ENCODE measurements at regions not wholly inside any gene's neighbourhood (a gene's known extent, or its start where the extent isn't known, plus 50 kb on each side); places are given as distances from the start of the nearest gene placed in this dataset.

DNA sequence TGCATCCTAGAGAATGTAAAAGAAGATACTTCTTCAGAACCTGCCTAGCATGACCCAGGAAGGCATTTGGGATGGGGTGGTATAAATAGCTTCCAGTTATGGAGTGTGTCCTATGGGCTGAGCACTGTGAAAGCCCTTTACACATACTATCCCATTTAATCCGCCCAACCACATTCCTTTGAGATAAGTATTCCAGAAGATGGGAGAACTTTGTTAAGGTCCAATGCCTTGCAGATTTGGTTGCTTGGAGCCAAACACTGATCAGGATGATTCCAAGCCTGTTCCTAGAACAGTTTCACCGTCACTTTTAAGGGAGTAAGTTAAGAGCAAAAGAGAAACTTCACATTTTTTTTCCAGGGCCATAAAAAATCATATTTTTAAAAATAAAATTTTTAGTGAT is 82.5 kb upstream of the CLMN start:
- no peak overlapping the region for H3K4me3 Mint-ChIP-seq (ENCODE audit: low read depth)
- H3K27me3 Mint-ChIP-seq (ENCODE audit: low read depth): no peaks in the 10 kb centered on the region
- intact Hi-C loops (cut with micrococcal nuclease): no loop called here
- H3K9me3 Mint-ChIP-seq: no peaks in the 10 kb centered on the region
- no peak overlapping the region for H3K27ac Mint-ChIP-seq
- no peaks in the 10 kb centered on the region for H3K4me1 Mint-ChIP-seq (ENCODE audit: low read depth)
- DNase-seq (ENCODE audit: low spot score): no peak
- H3K36me3 Mint-ChIP-seq (ENCODE audit: low read depth): no peaks in the 10 kb centered on the region

DNA sequence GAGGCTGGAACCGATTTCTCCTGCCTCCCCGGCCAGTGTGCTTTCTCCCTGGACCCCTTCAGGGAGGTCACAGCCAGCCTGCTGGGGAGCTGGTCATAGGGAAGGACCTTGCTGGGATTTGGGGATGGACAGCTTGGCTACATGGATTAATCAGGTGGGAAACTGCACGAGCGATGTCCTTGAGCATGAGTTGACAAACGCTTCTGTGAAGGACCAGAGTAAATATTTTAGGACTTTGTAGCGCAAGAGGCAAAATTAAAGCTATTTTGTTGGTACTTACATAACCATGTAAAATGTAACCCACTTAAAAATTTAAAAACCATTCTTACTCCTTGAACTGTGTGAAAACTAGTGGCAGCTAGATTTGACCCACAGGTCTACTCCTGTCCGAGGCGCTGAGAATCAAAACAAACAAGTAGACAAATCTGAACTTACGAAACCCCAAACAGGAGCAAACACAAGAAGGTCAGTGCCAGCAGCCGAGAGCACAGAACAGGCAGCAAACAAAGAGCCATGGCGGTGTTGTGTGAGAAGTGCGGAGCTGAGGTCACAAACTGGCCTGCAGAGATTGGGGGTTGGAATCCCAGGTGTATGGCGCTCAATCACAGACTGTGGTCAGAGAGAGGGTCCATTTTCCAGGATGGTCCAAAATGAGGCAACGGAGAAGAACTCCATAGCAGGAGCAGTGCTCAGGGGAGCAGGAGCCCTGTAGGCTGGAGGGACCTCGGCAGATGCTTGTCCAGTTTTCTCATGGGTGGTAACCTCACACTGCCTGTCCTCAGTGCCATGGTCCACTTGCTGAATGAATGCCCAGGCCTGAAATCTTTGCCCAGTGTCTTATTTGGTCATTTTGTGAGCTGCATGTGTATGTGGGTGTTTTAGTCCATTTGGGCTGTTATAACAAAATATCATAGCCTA is 79.2 kb upstream of the CLMN start:
- Mint-ChIP-seq H3K4me1 (ENCODE audit: low read depth) (peaks cover 1% of the 10 kb centered on the region), H3K27me3 (ENCODE audit: low read depth) (no peaks in the 10 kb centered on the region), H3K27ac (no peak overlapping the region), H3K9me3 (no peaks in the 10 kb centered on the region), H3K36me3 (ENCODE audit: low read depth) (no peaks in the 10 kb centered on the region), H3K4me3 (ENCODE audit: low read depth) (no peak overlapping the region)
- intact Hi-C loops (cut with micrococcal nuclease): no loop called here
- no peak for DNase-seq (ENCODE audit: low spot score)

DNA sequence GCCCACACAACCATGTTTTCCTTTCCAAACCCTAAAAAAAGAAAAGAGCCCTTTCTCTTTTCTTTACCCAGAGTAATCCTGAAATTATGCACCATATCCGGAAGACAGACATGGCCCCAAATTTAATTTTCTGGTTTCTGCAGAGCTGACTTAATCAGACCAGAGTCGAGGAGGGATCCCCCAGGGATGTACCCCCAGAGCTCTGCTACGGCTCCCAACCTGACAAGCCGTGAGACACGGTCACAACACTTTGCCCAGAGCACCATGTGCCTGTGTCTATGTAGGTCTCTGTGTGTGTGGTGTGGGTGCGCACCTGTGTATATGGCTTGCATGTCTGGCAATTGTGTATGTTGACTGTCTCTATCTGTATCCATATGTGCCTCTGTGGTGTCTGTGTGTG is 77.6 kb upstream of the CLMN start:
- H3K4me3 Mint-ChIP-seq (ENCODE audit: low read depth): no peak overlapping the region
- H3K9me3 Mint-ChIP-seq: no peaks in the 10 kb centered on the region
- intact Hi-C loops (cut with micrococcal nuclease): no loop called here
- H3K27me3 Mint-ChIP-seq (ENCODE audit: low read depth): no peaks in the 10 kb centered on the region
- H3K27ac Mint-ChIP-seq: no peak overlapping the region
- H3K4me1 Mint-ChIP-seq (ENCODE audit: low read depth): peaks cover 1% of the 10 kb centered on the region
- H3K36me3 Mint-ChIP-seq (ENCODE audit: low read depth): no peaks in the 10 kb centered on the region
- no peak for DNase-seq (ENCODE audit: low spot score)

DNA sequence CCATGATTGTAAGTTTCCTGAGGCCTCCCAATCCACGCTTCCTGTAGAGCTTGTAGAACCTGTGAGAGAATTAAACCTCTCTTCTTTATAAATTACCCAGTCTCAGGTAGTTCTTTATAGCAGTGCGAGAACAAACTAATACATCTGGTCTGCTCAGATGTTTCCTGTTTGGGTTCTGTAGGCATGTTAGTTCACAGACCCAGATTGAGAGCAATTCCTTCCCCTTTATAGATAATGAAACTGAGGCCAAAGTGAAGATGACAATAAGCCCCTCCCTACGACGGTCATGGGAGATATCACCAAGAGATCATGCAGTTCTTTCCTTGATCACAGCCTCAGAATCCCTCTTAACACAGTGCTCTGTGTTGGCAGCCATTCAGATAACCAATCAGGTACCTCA is 76.5 kb upstream of the CLMN start:
- no peak overlapping the region for H3K27ac Mint-ChIP-seq
- H3K4me1 Mint-ChIP-seq (ENCODE audit: low read depth): peaks cover 1% of the 10 kb centered on the region
- H3K36me3 Mint-ChIP-seq (ENCODE audit: low read depth): no peaks in the 10 kb centered on the region
- intact Hi-C loops (cut with micrococcal nuclease): no loop called here
- no peaks in the 10 kb centered on the region for H3K9me3 Mint-ChIP-seq
- H3K27me3 Mint-ChIP-seq (ENCODE audit: low read depth): no peaks in the 10 kb centered on the region
- no peak for DNase-seq (ENCODE audit: low spot score)
- no peak overlapping the region for H3K4me3 Mint-ChIP-seq (ENCODE audit: low read depth)

DNA sequence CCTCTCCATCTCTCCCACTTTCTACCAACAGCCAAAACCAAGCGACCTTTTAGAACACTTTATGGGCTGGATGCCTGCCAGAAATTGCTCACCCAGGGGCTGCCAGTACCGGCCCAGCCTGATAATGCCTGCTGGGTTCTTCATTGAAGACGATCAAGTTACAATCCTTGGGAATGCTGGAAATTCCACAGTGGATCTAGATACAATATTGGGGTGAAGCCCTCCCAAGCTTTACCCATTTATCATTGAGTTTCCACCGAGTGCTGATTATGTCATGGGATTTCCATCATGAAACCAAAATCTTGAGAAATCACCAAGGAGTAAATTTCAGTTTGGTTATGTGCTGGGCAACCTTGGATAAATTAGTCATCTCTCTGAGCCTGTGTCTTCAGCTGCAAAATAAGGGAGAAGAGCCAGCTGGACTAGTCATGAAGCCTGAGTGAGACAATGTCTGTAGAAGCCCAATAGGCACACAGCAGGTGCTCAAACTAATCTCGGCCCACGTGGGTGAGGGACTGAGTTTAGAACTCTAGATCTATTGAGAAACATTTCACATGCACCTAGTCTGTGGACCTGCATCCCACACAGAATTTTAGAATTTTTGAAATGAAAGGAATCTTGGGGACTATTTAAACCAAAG is 75.5 kb upstream of the CLMN start:
- no peak for DNase-seq (ENCODE audit: low spot score)
- Mint-ChIP-seq H3K27ac (no peak overlapping the region), H3K9me3 (no peaks in the 10 kb centered on the region), H3K27me3 (ENCODE audit: low read depth) (no peaks in the 10 kb centered on the region), H3K4me1 (ENCODE audit: low read depth) (peaks cover 1% of the 10 kb centered on the region), H3K4me3 (ENCODE audit: low read depth) (no peak overlapping the region), H3K36me3 (ENCODE audit: low read depth) (no peaks in the 10 kb centered on the region)
- intact Hi-C loops (cut with micrococcal nuclease): no loop called here

DNA sequence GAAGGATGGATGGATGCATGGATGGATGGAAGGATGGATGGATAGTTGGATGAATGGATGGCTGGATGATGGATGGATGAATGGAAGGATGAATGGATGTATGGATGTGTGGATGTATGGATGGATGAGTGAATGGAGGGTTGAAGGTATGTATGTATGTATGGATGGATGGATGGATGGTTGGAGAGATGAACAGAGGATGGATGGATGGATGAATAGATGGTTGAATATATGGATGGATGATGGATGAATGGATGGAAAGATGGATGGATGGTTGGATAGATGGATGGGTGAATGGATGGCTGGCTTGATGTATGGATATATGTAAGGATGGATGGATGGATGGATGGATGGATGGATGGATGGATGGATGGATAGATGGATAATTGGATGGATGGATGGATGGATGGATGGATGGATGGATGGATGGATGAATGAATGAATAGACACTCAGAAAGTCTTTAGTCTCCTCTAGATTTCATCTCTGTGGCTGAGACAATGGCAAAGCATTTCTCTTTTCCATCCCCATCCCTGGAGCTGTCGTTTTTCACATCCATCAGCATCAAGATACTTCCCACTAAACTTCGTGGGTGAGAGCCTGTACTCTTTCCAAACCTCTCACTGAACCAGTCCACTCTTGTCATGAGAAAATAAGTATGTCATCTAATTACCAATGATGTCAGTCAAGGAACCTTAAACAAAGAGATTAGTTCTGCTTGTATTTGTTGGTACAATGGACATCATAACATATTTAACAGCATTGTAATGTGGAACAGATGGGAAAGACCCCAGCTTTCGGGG is 74.8 kb upstream of the CLMN start:
- H3K27ac Mint-ChIP-seq: no peak overlapping the region
- no peaks in the 10 kb centered on the region for H3K27me3 Mint-ChIP-seq (ENCODE audit: low read depth)
- no peak for DNase-seq (ENCODE audit: low spot score)
- peaks cover 1% of the 10 kb centered on the region for H3K4me1 Mint-ChIP-seq (ENCODE audit: low read depth)
- intact Hi-C loops (cut with micrococcal nuclease): no loop called here
- no peak overlapping the region for H3K4me3 Mint-ChIP-seq (ENCODE audit: low read depth)
- no peaks in the 10 kb centered on the region for H3K9me3 Mint-ChIP-seq
- H3K36me3 Mint-ChIP-seq (ENCODE audit: low read depth): no peaks in the 10 kb centered on the region

DNA sequence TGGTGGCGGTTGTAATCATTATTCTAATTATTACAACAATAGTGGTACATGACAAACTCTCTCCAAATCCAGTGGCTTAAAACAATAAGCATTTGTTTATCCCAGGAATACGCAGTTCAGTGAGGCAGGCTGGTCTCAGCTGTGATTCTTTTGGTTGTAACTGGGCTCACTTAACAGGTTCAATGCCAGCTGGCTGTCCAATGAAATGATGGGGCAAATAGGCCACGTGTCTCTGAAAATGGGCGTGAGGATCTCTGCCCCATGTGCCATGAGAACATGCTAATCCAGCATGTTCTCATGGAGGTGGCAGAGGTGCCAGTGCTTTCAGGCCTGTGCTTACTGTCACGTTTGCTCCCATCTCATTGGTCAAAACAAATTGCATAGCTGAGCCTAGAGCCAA is 73.1 kb upstream of the CLMN start:
- no peak overlapping the region for H3K4me3 Mint-ChIP-seq (ENCODE audit: low read depth)
- peaks cover 1% of the 10 kb centered on the region for H3K4me1 Mint-ChIP-seq (ENCODE audit: low read depth)
- intact Hi-C loops (cut with micrococcal nuclease): no loop called here
- H3K9me3 Mint-ChIP-seq: no peaks in the 10 kb centered on the region
- DNase-seq (ENCODE audit: low spot score): no peak
- H3K27me3 Mint-ChIP-seq (ENCODE audit: low read depth): no peaks in the 10 kb centered on the region
- H3K36me3 Mint-ChIP-seq (ENCODE audit: low read depth): no peaks in the 10 kb centered on the region
- no peak overlapping the region for H3K27ac Mint-ChIP-seq

DNA sequence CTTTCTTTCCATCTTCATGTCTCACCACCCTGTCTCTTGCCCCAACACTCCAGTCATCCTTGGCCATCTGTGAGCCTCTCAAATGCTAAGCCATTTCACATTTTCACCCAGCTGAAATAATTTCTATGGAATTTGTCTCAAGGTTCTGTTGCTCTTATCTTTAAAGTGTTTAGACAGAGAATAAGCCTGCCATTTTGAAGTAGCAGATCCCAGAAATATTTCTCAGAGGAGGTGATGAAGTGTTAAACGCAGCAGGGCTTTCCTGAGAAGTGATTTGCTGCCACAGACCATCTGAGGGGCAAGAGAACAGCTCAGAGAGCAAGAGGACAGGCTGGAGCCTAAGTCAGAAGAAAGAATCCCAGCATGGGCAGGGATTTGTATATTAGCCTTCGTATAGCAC is 71.6 kb upstream of the CLMN start:
- Mint-ChIP-seq H3K4me1 (ENCODE audit: low read depth) (peaks cover under 1% of the 10 kb centered on the region), H3K36me3 (ENCODE audit: low read depth) (no peaks in the 10 kb centered on the region)

DNA sequence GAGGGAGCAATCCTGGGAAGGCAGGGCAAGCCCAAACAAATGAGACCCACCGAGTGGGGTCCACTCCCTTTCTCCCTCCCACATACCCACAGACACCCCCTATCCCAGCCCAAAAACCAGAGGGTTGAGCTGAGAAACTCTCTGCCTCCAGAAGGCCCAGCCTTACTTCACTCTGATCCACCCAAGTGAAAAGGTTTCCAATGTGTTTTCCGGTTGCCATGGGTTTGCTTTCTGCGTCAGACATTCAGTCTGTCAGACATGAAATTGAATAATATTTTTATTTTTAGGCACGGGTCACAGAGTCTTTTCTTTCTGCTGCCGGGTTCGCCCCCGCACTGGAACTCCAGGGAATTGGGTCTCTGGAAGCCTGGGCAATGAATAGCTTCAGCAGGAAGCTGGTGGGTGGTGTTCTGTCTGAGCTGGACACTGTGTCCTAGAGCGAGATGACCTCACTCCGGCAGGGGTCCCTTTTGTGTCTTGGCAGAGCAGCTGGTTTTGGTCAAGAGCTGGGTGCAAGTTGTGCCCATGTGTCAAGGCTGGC is 69.8 kb upstream of the CLMN start:
- Mint-ChIP-seq H3K4me1 (ENCODE audit: low read depth) (no peaks in the 10 kb centered on the region), H3K27me3 (ENCODE audit: low read depth) (no peaks in the 10 kb centered on the region), H3K27ac (no peak overlapping the region), H3K4me3 (ENCODE audit: low read depth) (no peak overlapping the region), H3K9me3 (no peaks in the 10 kb centered on the region), H3K36me3 (ENCODE audit: low read depth) (no peaks in the 10 kb centered on the region)
- intact Hi-C loops (cut with micrococcal nuclease): no loop called here
- no peak for DNase-seq (ENCODE audit: low spot score)

More for the DNA sequence above, 71.6 kb upstream of the CLMN start:
- Mint-ChIP-seq H3K4me3 (ENCODE audit: low read depth) (no peak overlapping the region), H3K9me3 (no peaks in the 10 kb centered on the region), H3K27me3 (ENCODE audit: low read depth) (no peaks in the 10 kb centered on the region), H3K27ac (no peak overlapping the region)
- intact Hi-C loops (cut with micrococcal nuclease): no loop called here
- no peak for DNase-seq (ENCODE audit: low spot score)

DNA sequence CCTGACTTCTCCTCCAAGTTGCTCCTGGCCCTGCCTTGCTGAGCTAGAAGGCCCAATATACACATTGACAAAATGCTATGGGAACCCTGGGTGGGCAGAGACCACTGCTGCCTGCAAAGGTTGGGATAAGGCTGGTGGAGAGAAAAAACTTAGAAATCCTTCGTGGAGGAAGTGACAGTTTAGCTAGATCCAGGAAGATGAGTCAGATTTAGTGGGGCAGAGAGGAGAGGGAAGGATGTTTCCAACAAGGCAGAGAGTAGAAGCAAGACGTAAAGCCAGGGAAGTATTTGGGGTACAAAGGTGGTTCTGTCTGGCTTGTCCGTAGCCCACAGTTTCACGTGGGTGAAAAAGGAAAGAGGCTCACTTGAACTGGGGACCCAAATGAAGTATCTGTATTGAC is 69.0 kb upstream of the CLMN start:
- DNase-seq (ENCODE audit: low spot score): no peak
- intact Hi-C loops (cut with micrococcal nuclease): no loop called here
- no peak overlapping the region for H3K27ac Mint-ChIP-seq
- no peak overlapping the region for H3K4me3 Mint-ChIP-seq (ENCODE audit: low read depth)
- H3K27me3 Mint-ChIP-seq (ENCODE audit: low read depth): no peaks in the 10 kb centered on the region
- no peaks in the 10 kb centered on the region for H3K4me1 Mint-ChIP-seq (ENCODE audit: low read depth)
- no peaks in the 10 kb centered on the region for H3K9me3 Mint-ChIP-seq
- no peaks in the 10 kb centered on the region for H3K36me3 Mint-ChIP-seq (ENCODE audit: low read depth)

DNA sequence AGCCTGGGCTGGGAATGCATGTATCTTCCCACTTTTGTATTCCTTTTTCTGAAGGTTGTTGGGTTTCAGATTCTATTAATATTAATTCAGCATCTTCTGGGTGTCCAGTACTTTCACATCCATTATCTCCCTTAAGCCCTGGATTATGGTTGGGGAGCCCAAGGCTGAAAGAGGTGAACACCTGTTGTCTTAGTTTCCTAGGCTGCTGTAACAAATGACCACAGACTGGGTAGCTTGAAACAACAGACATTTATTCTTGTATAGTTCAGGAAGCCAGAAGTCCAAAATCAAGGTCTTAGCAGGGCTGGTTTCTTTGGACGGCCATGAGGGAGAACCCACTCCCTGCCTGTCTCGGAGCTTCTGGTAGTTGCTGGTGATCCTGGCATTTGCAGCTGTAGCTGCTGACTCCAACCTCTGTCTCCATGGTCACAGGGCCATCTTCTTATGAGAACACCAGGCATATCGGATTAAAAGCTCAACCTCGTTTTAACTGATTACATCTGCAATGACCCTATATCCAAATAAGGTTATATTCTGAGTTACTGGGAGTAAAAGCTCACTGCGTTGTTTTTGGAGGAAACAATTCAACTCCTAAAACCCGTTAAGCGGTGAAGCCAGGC is 68.2 kb upstream of the CLMN start:
- Mint-ChIP-seq H3K4me3 (ENCODE audit: low read depth) (no peak overlapping the region), H3K36me3 (ENCODE audit: low read depth) (no peaks in the 10 kb centered on the region), H3K27me3 (ENCODE audit: low read depth) (no peaks in the 10 kb centered on the region), H3K9me3 (no peaks in the 10 kb centered on the region), H3K4me1 (ENCODE audit: low read depth) (no peaks in the 10 kb centered on the region), H3K27ac (no peak overlapping the region)
- intact Hi-C loops (cut with micrococcal nuclease): no loop called here
- DNase-seq (ENCODE audit: low spot score): no peak

DNA sequence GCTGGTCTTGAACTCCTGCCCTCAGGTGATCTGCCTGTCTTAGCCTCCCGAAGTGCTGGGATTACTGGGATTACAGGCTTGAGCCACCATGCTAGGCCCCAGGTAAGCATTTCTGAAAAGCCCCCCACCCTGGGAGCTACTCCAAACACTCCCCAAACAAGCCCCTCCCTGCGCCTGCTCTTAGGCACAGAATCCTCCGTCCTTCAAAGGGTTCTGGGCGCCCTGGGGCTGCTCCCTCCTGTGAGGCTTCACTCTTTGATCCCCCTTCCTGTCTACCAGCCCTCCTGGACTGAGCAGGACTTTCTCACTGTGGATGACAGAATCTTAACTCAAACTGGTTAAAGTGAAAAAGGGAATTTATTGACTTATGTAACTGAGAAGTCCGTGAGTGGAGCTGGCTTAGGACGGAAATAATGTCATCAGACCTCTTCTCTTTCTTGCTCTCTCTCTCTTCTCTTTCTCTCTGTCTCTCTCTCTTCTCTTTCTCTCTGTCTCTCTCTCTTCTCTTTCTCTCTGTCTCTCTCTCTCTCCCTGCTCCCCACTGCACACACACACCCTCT is 66.9 kb upstream of the CLMN start:
- H3K4me1 Mint-ChIP-seq (ENCODE audit: low read depth): no peaks in the 10 kb centered on the region
- no peak overlapping the region for H3K27ac Mint-ChIP-seq
- DNase-seq (ENCODE audit: low spot score): no peak
- no peaks in the 10 kb centered on the region for H3K27me3 Mint-ChIP-seq (ENCODE audit: low read depth)
- H3K36me3 Mint-ChIP-seq (ENCODE audit: low read depth): no peaks in the 10 kb centered on the region
- H3K4me3 Mint-ChIP-seq (ENCODE audit: low read depth): no peak overlapping the region
- intact Hi-C loops (cut with micrococcal nuclease): no loop called here
- no peaks in the 10 kb centered on the region for H3K9me3 Mint-ChIP-seq
